ENCODE measurements at regions not wholly inside any gene's neighbourhood (a gene's known extent, or its start where the extent isn't known, plus 50 kb on each side); places are given as distances from the start of the nearest gene placed in this dataset.

DNA sequence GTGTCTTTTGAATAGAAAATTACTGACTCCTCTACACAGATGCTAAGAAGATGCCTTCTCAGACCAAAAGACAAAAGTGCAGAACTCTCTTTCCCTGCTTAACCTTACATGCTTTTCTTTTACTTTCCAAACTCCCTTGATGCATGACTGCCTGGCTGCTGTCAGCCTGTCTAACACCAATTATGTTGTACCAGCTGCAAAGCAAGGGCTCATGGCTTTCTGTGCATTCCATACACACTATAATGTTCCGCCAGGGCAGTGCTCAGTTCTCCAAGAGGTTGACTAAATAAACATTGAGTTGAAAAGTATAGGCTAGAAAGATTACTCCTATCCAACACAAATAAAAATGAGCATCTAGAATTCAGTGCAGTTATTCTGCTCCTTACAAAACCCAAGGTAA, 330.4 kb upstream of the NBEA start:
- H3K4me3 ChIP-seq (ENCODE audit: low read length) = no peak overlapping the region
- H3K27ac ChIP-seq (ENCODE audit: low read depth, low read length) = no peak overlapping the region
- H3K4me1 ChIP-seq (ENCODE audit: control insufficient read depth, insufficient read depth, low read length) = peaks cover 2% of the 10 kb centered on the region
- no peaks in the 10 kb centered on the region for H3K27me3 ChIP-seq (ENCODE audit: control insufficient read depth, insufficient read depth, low read length)
- H3K36me3 ChIP-seq (ENCODE audit: control insufficient read depth, insufficient read depth, low read length) = no peaks in the 10 kb centered on the region
- no peak overlapping the region for H3K9ac ChIP-seq (ENCODE audit: low read length)

DNA sequence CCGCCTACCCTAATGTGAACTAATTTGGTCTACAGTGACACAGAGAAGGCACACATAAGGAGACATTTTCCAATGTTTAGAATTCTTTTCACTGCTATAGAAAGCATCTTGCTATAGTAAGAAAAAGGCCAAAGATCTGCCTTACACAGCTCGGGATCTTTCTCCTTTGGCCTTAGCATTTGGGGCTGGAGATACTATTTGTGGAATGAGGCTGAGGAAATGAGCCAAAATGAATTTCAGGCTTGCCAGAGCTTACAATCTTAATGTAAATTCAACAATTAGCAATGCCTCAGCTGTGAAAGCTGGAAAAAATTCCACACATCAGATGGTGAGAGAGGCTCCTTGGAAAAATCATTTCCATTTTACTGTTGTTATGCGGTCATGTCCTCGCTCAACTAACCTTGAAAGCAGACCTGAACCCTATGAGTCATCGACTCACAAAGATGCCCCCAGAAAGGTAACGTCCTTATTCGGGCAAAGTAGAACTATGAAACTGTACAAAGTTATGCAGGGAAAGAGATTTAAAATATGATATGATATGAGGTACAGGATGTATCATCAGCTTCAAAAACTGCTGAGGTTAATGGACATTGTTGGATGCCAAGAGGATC, 324.5 kb upstream of the NBEA start:
- H3K36me3 ChIP-seq (ENCODE audit: control insufficient read depth, insufficient read depth, low read length) = no peaks in the 10 kb centered on the region
- H3K27ac ChIP-seq (ENCODE audit: low read depth, low read length) = no peak overlapping the region
- peaks cover 6% of the 10 kb centered on the region for H3K4me1 ChIP-seq (ENCODE audit: control insufficient read depth, insufficient read depth, low read length)
- H3K4me3 ChIP-seq (ENCODE audit: low read length) = no peak overlapping the region
- H3K9ac ChIP-seq (ENCODE audit: low read length) = no peak overlapping the region
- no peaks in the 10 kb centered on the region for H3K27me3 ChIP-seq (ENCODE audit: control insufficient read depth, insufficient read depth, low read length)

DNA sequence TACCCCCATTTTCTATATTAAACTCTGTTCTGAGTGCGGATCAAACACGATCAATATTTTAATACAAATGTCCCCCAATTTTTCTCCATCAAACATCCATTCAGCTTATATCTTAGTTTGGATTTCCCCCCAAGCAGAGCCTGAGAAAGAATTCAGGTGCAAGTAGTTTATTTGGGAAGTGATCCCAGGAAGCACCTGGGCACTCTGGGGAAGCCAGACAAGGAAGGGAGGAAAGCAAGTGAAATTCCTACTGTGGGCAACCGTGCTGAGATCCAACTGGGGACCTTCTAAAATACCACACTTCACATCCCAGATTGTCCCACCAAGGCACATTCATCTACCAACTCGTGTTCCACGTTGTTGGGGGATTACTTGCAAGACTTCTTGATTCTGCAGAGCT, 323.4 kb upstream of the NBEA start:
- no peaks in the 10 kb centered on the region for H3K36me3 ChIP-seq (ENCODE audit: control insufficient read depth, insufficient read depth, low read length)
- no peak overlapping the region for H3K27ac ChIP-seq (ENCODE audit: low read depth, low read length)
- no peak overlapping the region for H3K4me3 ChIP-seq (ENCODE audit: low read length)
- H3K27me3 ChIP-seq (ENCODE audit: control insufficient read depth, insufficient read depth, low read length) = no peaks in the 10 kb centered on the region
- no peak overlapping the region for H3K9ac ChIP-seq (ENCODE audit: low read length)
- H3K4me1 ChIP-seq (ENCODE audit: control insufficient read depth, insufficient read depth, low read length) = peaks cover 6% of the 10 kb centered on the region

DNA sequence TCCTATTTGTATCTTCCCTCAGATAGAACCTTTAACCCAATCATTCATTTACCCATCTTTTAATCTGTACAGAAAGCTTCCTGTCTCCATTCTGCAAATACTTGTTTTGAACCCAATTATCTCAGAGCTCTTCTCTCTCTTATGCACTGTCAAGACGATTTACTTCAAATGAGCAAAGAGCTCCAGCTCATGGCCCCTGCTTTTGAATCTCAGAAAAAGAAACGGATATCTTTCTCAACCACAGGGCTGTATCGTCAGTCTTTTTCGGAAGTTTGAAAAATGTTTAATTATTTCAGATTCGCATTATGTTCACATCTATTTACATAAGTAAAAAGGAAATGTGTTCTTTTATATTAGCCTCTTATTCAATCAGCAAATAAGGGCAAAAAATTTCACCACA, 322.7 kb upstream of the NBEA start:
- H3K4me3 ChIP-seq (ENCODE audit: low read length) = no peak overlapping the region
- H3K27ac ChIP-seq (ENCODE audit: low read depth, low read length) = no peak overlapping the region

DNA sequence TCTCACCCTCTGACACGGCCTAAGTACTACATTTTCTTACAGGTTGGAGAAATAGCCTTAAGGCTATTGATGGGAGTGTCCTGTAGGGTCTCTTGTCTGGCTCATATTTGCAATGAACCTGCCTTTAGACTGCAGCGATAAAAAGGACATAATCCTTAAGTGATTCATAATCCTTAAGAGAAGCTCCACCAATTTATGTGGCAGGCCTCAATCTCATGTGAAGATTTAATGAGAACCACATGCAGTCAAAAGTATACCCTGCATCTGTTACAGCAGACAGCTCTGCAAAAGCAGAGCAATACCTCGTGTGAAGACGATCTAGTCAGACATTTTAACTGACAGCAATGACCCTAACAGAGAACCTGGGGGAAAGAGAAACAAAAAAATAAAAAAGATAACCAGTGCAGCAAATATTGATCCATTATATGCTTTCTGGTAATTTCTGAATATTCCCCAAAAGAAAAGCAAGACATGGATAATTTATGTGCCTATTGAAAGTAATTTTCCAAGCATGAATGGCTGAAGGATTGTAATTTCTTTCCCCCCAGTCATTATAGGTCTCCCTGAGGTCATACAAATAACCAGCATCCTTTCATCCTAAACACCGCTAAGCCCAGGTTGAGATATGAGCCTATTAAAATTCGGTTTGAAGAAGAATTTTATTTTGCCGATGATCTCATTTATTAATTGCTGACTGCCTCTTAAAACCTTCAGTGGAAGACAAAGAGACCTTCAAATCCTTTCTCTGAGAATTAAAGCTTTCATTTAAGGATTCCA, 321.8 kb upstream of the NBEA start:
- Histone ChIP-seq H3K9ac (ENCODE audit: low read length) (no peak overlapping the region), H3K27ac (ENCODE audit: low read depth, low read length) (no peak overlapping the region), H3K4me1 (ENCODE audit: control insufficient read depth, insufficient read depth, low read length) (peaks cover 6% of the 10 kb centered on the region), H3K36me3 (ENCODE audit: control insufficient read depth, insufficient read depth, low read length) (no peaks in the 10 kb centered on the region), H3K4me3 (ENCODE audit: low read length) (no peak overlapping the region), H3K27me3 (ENCODE audit: control insufficient read depth, insufficient read depth, low read length) (no peaks in the 10 kb centered on the region)

More for the DNA sequence above, 322.7 kb upstream of the NBEA start:
- no peak overlapping the region for H3K9ac ChIP-seq (ENCODE audit: low read length)
- H3K4me1 ChIP-seq (ENCODE audit: control insufficient read depth, insufficient read depth, low read length) = peaks cover 6% of the 10 kb centered on the region
- no peaks in the 10 kb centered on the region for H3K36me3 ChIP-seq (ENCODE audit: control insufficient read depth, insufficient read depth, low read length)
- H3K27me3 ChIP-seq (ENCODE audit: control insufficient read depth, insufficient read depth, low read length) = no peaks in the 10 kb centered on the region

DNA sequence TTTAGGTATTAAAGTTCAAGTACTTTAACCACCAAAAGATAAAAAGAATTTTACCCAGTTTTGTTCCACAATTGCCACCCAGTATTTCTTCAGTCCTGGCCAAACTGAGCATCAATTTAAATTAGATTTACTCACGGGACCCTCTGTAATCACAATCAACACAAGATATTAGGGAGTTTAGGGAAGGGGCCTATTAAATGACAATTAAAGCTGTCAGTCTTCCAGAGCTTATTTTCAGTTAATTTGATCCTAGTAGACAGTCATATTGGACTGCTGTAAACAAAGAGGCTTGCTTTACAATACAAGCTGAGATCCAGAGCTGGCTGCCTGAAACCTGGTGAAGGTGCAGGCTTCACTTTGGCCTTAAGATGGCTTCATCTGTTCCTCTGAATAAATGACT, 321.2 kb upstream of the NBEA start:
- no peaks in the 10 kb centered on the region for H3K27me3 ChIP-seq (ENCODE audit: control insufficient read depth, insufficient read depth, low read length)
- H3K9ac ChIP-seq (ENCODE audit: low read length) = no peak overlapping the region
- H3K4me1 ChIP-seq (ENCODE audit: control insufficient read depth, insufficient read depth, low read length) = peaks cover 6% of the 10 kb centered on the region
- no peaks in the 10 kb centered on the region for H3K36me3 ChIP-seq (ENCODE audit: control insufficient read depth, insufficient read depth, low read length)
- H3K27ac ChIP-seq (ENCODE audit: low read depth, low read length) = no peak overlapping the region
- no peak overlapping the region for H3K4me3 ChIP-seq (ENCODE audit: low read length)

DNA sequence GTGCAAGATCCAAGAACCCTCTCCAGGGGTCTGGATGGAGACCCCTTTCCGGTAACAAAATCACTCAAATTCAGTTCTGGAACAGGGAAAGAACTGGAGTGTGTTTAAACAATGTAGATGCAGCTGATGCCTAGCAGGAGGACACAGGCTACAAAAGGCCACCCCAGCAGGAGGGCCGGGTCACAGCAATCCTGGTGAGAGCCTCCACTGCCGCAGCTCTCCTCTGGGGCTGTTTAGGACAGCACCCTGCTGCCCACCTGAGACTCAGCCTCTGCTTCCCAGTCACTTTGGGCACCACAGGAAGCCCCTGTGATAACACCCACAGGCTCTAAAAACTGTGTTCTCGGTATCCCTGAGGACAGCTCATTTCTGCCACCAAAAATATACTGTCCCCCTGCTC, 318.7 kb upstream of the NBEA start:
- no peaks in the 10 kb centered on the region for H3K36me3 ChIP-seq (ENCODE audit: control insufficient read depth, insufficient read depth, low read length)
- no peak overlapping the region for H3K9ac ChIP-seq (ENCODE audit: low read length)
- no peaks in the 10 kb centered on the region for H3K27me3 ChIP-seq (ENCODE audit: control insufficient read depth, insufficient read depth, low read length)
- H3K27ac ChIP-seq (ENCODE audit: low read depth, low read length) = no peak overlapping the region
- no peaks in the 10 kb centered on the region for H3K4me1 ChIP-seq (ENCODE audit: control insufficient read depth, insufficient read depth, low read length)
- H3K4me3 ChIP-seq (ENCODE audit: low read length) = no peak overlapping the region

DNA sequence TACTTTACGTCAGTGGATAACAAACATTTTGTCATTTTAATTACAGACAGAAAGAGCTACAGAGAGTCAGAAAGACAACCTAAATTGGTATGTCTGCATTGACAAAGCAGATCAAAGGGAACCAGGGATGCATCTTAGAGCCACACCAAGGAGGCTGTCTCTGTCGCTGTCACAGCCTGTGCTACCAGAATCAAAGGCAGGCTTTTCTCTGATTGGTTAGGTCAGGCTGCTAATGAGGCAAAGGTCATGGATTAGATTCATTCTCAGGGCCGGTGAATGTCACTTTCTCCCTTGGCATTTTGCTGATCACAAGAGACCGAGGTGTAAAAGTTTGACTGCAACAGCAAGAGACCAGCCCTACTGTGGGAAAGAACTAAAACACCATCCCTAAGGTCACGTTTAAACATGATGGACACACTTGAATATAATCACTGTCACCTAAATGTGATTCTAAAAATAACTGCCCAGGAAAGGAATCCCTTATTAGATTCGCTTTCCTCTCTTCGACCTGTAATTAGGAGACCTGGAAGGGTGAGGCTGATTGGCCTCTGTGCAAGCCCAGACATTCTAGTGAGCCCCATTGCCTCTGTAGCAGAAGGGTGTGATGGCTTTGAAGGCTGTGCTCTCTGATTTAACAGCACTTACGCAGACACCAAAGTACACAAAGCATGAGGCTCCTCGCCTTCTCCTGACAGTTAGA, 314.4 kb upstream of the NBEA start:
- H3K36me3 ChIP-seq (ENCODE audit: control insufficient read depth, insufficient read depth, low read length) = no peaks in the 10 kb centered on the region
- H3K27me3 ChIP-seq (ENCODE audit: control insufficient read depth, insufficient read depth, low read length) = no peaks in the 10 kb centered on the region
- H3K9ac ChIP-seq (ENCODE audit: low read length) = no peak overlapping the region
- H3K27ac ChIP-seq (ENCODE audit: low read depth, low read length) = no peak overlapping the region
- H3K4me1 ChIP-seq (ENCODE audit: control insufficient read depth, insufficient read depth, low read length) = no peaks in the 10 kb centered on the region
- no peak overlapping the region for H3K4me3 ChIP-seq (ENCODE audit: low read length)

DNA sequence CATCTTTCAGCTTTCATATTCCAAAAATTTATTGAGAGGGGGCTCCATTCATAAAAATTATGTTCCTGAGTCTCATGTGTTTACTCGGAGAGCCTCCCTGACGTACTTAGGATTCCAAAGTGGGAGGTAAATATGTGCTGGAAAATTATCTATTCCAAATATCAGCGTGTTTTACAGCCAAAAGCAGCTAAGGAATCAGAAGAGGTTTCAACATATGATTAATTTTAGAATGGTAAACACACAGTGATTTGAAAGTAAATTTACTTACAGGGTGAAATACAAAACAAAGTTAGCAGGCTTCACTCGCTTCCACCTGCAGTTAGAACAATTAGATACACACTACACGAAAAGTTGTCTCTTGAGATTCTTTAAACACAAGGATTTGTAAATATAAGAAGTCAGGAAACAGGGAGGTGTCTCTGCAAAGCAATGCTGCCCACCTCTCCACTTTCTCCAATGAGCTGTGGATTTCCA, 313.8 kb upstream of the NBEA start:
- no peak overlapping the region for H3K27ac ChIP-seq (ENCODE audit: low read depth, low read length)
- H3K36me3 ChIP-seq (ENCODE audit: control insufficient read depth, insufficient read depth, low read length) = no peaks in the 10 kb centered on the region
- no peak overlapping the region for H3K9ac ChIP-seq (ENCODE audit: low read length)
- H3K4me3 ChIP-seq (ENCODE audit: low read length) = no peak overlapping the region
- no peaks in the 10 kb centered on the region for H3K4me1 ChIP-seq (ENCODE audit: control insufficient read depth, insufficient read depth, low read length)
- no peaks in the 10 kb centered on the region for H3K27me3 ChIP-seq (ENCODE audit: control insufficient read depth, insufficient read depth, low read length)

DNA sequence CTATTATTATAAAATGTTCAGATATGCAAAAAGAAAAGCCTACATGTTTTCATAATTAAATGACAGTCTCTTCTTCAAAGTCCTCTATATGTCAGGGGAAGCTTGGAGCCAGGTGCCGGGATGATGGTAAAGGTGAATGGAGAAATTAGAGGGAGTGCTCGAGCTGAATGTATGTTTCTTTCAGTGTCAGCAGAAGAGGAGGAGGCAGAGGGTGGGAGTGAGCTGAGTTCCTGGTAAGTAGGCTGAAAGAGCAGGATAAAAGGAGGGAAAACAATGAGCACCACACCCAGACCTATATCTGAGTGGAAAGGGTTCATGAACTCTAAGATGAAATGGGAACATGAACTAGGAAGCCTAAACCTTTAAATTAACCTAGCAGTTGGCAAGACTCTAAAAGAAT, 307.6 kb upstream of the NBEA start:
- H3K27me3 ChIP-seq (ENCODE audit: control insufficient read depth, insufficient read depth, low read length) = no peaks in the 10 kb centered on the region
- H3K4me3 ChIP-seq (ENCODE audit: low read length) = no peak overlapping the region
- H3K9ac ChIP-seq (ENCODE audit: low read length) = no peak overlapping the region
- no peaks in the 10 kb centered on the region for H3K4me1 ChIP-seq (ENCODE audit: control insufficient read depth, insufficient read depth, low read length)
- no peak overlapping the region for H3K27ac ChIP-seq (ENCODE audit: low read depth, low read length)
- no peaks in the 10 kb centered on the region for H3K36me3 ChIP-seq (ENCODE audit: control insufficient read depth, insufficient read depth, low read length)

DNA sequence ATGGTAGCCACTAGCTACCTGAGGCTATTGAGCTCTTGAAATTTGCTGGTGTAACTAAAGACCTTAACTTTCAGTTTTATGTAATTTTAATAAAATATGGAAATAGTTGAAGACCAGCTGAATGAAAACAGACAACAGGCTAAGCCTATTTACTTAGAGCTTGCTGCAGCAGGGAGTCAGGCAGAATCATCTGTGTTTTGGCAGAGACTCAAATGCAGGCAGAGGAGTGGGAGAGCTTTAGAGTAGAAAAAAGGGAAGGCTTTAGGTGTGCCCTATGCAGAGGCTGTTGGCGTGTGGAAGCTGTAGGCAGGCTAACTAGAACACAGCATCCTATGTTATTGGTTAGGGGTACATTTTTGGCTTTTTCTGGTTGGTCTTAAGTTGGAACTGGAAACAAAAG, 304.9 kb upstream of the NBEA start:
- no peak overlapping the region for H3K9ac ChIP-seq (ENCODE audit: low read length)
- H3K4me1 ChIP-seq (ENCODE audit: control insufficient read depth, insufficient read depth, low read length) = no peaks in the 10 kb centered on the region
- H3K36me3 ChIP-seq (ENCODE audit: control insufficient read depth, insufficient read depth, low read length) = no peaks in the 10 kb centered on the region
- no peak overlapping the region for H3K27ac ChIP-seq (ENCODE audit: low read depth, low read length)
- H3K4me3 ChIP-seq (ENCODE audit: low read length) = no peak overlapping the region
- H3K27me3 ChIP-seq (ENCODE audit: control insufficient read depth, insufficient read depth, low read length) = no peaks in the 10 kb centered on the region

DNA sequence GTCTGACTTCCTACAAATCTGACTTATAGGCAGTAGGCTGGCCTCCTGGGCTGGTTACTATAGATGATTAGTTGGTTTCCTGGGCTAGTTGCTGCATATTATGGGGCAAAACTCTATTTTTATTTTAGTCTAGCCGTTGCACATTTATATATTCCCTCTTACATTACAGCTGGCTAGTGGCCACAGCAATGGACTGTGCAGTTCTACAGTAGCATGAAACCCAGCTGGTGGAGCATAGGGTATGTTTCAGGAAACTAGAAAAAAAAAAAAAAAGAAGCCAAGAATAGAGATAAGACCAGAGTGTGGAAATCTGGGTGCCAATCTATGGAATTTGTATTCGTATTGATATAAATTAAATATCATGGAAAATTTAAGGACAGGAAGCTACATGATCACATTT, 304.4 kb upstream of the NBEA start:
- Histone ChIP-seq H3K9ac (ENCODE audit: low read length) (no peak overlapping the region), H3K4me3 (ENCODE audit: low read length) (no peak overlapping the region), H3K4me1 (ENCODE audit: control insufficient read depth, insufficient read depth, low read length) (no peaks in the 10 kb centered on the region), H3K27me3 (ENCODE audit: control insufficient read depth, insufficient read depth, low read length) (no peaks in the 10 kb centered on the region), H3K36me3 (ENCODE audit: control insufficient read depth, insufficient read depth, low read length) (no peaks in the 10 kb centered on the region), H3K27ac (ENCODE audit: low read depth, low read length) (no peak overlapping the region)
